ENCODE measurements at regions not wholly inside any gene's neighbourhood (a gene's known extent, or its start where the extent isn't known, plus 50 kb on each side); places are given as distances from the start of the nearest gene placed in this dataset.

- DNase-seq (ENCODE audit: low read depth in 1 of 2, low spot score in 1 of 2): no peak
- no peak overlapping the region for H3K27ac ChIP-seq (replicated peaks)
Measured at GRCh38 chr13:85529218-85529594, 270.0 kb downstream of the SLITRK6 start.

GRCh38 chr13:85528491-85529217, 270.6 kb downstream of the SLITRK6 start:
- TF ChIP-seq CTCF (IDR thresholded peaks at IDR 0.05; ENCODE audit: insufficient read depth, low read length) (no peak), SPI1 (IDR thresholded peaks at IDR 0.05; ENCODE audit: borderline replicate concordance, low read depth) (no peak), POLR2AphosphoS5 (IDR thresholded peaks at IDR 0.05; ENCODE audit: low read depth) (no peak), REST (IDR thresholded peaks at IDR 0.05; ENCODE audit: insufficient replicate concordance, low read depth) (no peak), GABPA (IDR thresholded peaks at IDR 0.05; ENCODE audit: low read depth) (no peak)
- Histone ChIP-seq H3K4me3 (replicated peaks; ENCODE audit: insufficient read depth, low read length) (no peak overlapping the region), H3K27ac (replicated peaks) (no peak overlapping the region), H3K27me3 (ENCODE audit: insufficient read depth, poor library complexity, severe bottlenecking) (no peaks in the 10 kb centered on the region)
- DNase-seq (ENCODE audit: low read depth in 1 of 2, low spot score in 1 of 2): no peak

More at GRCh38 chr13:85529218-85529594, 270.0 kb downstream of the SLITRK6 start:
- TF ChIP-seq CTCF (IDR thresholded peaks at IDR 0.05; ENCODE audit: insufficient read depth, low read length): no peak
- TF ChIP-seq REST (IDR thresholded peaks at IDR 0.05; ENCODE audit: insufficient replicate concordance, low read depth): no peak
- TF ChIP-seq SPI1 (IDR thresholded peaks at IDR 0.05; ENCODE audit: borderline replicate concordance, low read depth): no peak
- H3K27me3 ChIP-seq (ENCODE audit: insufficient read depth, poor library complexity, severe bottlenecking): no peaks in the 10 kb centered on the region
- H3K4me3 ChIP-seq (replicated peaks; ENCODE audit: insufficient read depth, low read length): no peak overlapping the region

DNA sequence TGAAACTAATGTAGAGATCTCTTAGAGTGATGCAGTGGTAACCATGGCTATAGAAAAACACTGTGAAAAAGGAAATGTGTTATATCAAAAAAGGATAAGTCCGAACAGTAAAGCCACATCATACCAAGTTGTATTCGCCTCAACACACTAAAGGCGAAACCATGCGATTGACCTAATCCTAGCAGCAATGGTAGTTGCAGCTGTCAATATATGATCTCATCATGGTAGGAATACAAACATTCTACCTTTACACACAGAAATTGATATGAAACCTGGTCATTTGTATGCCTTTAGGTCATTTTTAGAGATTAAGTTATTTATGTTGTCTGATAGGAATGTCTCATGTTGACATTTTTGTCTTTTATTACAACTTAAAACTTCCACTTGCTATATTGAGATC, 271.9 kb downstream of the SLITRK6 start:
- Histone ChIP-seq H3K27me3 (ENCODE audit: insufficient read depth, poor library complexity, severe bottlenecking) (no peaks in the 10 kb centered on the region), H3K27ac (replicated peaks) (no peak overlapping the region), H3K4me3 (replicated peaks; ENCODE audit: insufficient read depth, low read length) (no peak overlapping the region)
- no peak for TF ChIP-seq POLR2AphosphoS5 (IDR thresholded peaks at IDR 0.05; ENCODE audit: low read depth)
- no peak for TF ChIP-seq SPI1 (IDR thresholded peaks at IDR 0.05; ENCODE audit: borderline replicate concordance, low read depth)
- no peak for TF ChIP-seq REST (IDR thresholded peaks at IDR 0.05; ENCODE audit: insufficient replicate concordance, low read depth)
- no peak for TF ChIP-seq GABPA (IDR thresholded peaks at IDR 0.05; ENCODE audit: low read depth)
- no peak for TF ChIP-seq CTCF (IDR thresholded peaks at IDR 0.05; ENCODE audit: insufficient read depth, low read length)
- DNase-seq (ENCODE audit: low read depth in 1 of 2, low spot score in 1 of 2): no peak
